ENCODE measurements at regions not wholly inside any gene's neighbourhood (a gene's known extent, or its start where the extent isn't known, plus 50 kb on each side); places are given as distances from the start of the nearest gene placed in this dataset.

DNA sequence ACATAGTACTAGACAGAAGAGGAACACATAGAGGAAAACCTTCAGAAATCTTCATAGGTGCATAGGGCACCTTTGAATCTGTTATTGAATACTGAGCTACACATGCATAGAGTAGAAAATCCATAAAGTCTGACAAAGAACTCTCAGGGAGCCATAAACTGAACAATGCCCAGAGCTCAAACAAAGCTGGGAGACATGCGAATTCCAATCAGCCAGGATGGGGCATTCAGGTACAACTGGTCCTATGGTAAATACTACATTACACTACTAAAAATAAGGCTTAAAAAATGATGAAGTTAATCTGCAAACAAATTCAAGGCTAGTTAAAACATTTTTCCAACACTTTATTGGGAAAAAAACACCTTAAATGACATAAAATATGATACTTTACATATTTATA, 259.7 kb downstream of the DIO2 start:
- TF ChIP-seq, protein P1, sequence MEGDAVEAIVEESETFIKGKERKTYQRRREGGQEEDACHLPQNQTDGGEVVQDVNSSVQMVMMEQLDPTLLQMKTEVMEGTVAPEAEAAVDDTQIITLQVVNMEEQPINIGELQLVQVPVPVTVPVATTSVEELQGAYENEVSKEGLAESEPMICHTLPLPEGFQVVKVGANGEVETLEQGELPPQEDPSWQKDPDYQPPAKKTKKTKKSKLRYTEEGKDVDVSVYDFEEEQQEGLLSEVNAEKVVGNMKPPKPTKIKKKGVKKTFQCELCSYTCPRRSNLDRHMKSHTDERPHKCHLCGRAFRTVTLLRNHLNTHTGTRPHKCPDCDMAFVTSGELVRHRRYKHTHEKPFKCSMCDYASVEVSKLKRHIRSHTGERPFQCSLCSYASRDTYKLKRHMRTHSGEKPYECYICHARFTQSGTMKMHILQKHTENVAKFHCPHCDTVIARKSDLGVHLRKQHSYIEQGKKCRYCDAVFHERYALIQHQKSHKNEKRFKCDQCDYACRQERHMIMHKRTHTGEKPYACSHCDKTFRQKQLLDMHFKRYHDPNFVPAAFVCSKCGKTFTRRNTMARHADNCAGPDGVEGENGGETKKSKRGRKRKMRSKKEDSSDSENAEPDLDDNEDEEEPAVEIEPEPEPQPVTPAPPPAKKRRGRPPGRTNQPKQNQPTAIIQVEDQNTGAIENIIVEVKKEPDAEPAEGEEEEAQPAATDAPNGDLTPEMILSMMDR (IDR thresholded peaks at IDR 0.05) = no peak
- DNase-seq (ENCODE audit: low spot score) (no peak), ATAC-seq (ENCODE audit: low FRiP score) (no peak)

DNA sequence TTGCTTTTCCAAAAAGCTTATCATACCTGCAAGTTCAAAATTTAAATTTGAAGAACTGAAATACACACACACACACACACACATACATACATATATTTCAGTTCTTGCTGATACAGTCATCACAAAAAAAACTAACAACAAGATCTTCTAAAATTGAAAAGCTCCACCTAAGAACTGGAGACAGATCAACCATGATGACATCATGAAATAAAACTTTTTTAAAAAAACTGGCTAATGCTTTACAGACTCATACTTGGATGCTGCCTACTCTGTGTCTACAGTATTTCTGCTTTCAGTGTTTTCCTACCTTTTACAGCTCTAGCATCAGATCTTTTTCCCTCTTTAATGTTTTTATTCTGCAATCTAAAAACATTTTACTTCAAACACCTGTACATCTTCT, 261.4 kb downstream of the DIO2 start:
- TF ChIP-seq, protein P1 (IDR thresholded peaks at IDR 0.05) = no peak
- no peak for ATAC-seq (ENCODE audit: low FRiP score)
- DNase-seq (ENCODE audit: low spot score) = no peak

DNA sequence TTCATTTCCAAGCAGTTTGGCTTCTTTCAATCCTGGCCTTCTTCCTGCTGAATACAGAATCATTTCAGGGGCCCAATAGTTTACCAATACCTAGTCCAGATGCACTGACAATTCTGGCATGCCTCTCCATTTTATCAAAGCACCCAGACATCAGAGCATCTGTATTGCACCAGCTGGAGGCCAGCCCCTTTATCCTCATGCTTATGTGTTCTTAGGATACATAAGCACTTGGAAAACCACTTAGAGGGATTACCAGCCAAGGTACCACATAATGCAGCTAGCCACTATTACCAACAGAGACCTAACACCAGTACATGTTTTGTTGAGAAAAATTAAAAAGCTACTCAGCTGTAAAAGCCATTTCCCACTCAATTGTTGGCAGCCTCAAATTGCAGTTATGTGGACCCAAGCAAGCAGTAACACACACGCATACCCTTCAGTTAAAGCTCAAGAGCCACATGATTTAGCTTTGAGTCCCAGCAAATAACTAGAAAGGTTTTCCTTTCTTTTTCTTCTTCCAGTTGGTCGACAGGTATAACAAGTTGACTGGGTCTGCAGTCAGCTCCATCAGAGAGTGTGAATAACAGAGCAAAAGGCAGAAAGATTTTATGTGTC, 263.8 kb downstream of the DIO2 start:
- DNase-seq (ENCODE audit: low spot score) (no peak), ATAC-seq (ENCODE audit: low FRiP score) (no peak)
- TF ChIP-seq, protein P1 (IDR thresholded peaks at IDR 0.05) = no peak

DNA sequence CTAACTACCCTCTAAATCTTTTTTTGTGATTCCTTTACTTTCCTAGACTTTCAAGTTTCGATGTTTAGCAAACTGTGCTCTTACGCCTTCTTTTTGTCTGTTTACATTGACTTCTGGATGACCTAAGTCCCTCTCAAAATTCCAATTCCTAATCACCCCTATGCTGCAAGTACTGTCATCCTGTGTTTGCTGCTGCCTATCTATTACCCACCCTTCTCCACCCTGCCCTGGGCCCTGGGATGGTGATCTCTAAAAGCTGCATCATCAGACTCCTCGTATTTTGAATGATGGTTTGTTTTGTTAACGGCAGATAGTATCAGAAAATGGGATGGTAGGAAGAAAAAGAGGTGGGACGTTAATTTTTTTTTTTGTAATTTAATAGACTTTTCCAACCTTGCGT, 272.1 kb downstream of the DIO2 start:
- no peak for DNase-seq (ENCODE audit: low spot score)
- no peak for ATAC-seq (ENCODE audit: low FRiP score)
- TF ChIP-seq, protein P1 (IDR thresholded peaks at IDR 0.05) = no peak

DNA sequence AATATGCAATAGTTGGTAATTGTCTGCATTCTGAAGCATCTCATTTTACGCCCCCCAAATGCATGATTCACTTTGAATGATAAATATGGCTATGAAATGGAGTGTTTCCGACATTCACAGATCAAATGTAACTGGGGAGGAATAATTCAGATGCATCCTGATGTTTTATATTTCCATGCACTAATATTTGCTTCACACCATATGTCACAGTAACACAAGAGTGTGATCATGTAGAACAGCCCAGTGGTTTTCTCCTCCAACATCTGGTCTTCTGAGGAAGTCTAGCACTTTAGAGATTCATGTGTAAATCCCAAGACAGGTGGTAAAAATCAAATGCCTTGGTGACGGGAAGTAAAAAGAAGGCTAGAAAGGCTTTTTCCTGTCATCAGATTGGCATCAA, 273.1 kb downstream of the DIO2 start:
- TF ChIP-seq, protein P1 (IDR thresholded peaks at IDR 0.05) = no peak
- ATAC-seq (ENCODE audit: low FRiP score) (no peak), DNase-seq (ENCODE audit: low spot score) (no peak)

DNA sequence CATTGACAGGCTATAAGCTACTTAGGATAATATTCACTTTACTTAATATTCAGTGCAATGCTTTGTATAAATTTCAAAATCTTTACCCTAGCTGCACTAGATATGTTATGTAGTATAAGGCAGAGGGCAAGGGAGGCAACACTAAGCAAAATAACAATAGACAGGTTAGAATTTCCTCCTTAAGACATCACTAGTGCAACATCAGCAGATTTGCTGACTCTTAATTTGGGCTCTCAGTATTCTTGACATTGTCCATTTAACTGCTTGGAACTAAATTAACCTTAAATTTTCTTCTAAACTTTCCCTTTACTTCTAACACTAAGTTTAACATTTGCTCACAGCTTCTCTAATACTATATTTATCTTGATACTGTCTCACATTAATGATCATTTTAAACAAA, 273.9 kb downstream of the DIO2 start:
- TF ChIP-seq, protein P1 (IDR thresholded peaks at IDR 0.05) = no peak
- ATAC-seq (ENCODE audit: low FRiP score) (no peak), DNase-seq (ENCODE audit: low spot score) (no peak)

DNA sequence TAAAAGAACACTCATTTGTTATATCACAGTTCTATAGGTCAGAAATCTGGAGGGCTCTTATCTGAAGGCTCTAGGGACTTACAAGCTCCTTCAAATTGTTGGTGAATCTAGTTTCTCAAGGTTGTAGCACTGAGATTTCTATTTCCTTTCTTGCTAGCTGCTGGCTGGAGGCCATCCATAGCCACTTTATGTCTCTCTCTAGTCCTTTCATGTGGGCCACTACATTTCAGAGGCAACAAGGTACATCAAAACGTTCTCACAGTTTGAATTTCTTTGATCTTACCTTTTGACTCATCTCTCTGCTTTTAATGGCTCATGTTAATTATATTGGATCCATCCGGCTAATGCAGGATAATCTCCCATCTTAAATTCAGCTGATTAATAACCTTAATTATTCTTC, 286.8 kb downstream of the DIO2 start:
- ATAC-seq (ENCODE audit: low FRiP score) (no peak), DNase-seq (ENCODE audit: low spot score) (no peak)
- TF ChIP-seq, protein P1 (IDR thresholded peaks at IDR 0.05) = no peak
